Omental fat pad (tissue), 3 donors: ENCODE measurements at regions not wholly inside any gene's neighbourhood (a gene's known extent, or its start where the extent isn't known, plus 50 kb on each side); places are given as distances from the start of the nearest gene placed in this dataset.

ENCODE experiments used
- ATAC-seq: fragments of 150-250 bp; one replicate; pipeline ENCODE4 v1.9.1; 2016; ENCODE audit warnings: mild to moderate bottlenecking, moderate library complexity; ENCODE audit not compliant: low FRiP score
- DNase-seq: peaks from one replicate; pipeline ENCODE4 v3.0.0-alpha.2; 2019; ENCODE audit warnings: low spot score
- CTCF ChIP-seq, 3 donors: fragments of 450-650 bp; IDR thresholded peaks; one replicate each; pipeline ENCODE4 v1.5.1; 2016 to 2017; ENCODE audit warnings: antibody characterized with exemption in 3 of 3, mild to moderate bottlenecking in 3 of 3, moderate library complexity in 2 of 3

GRCh38 chr14:95392841-95393240 is 73.1 kb upstream of the CLMN start:
- no peak for TF ChIP-seq CTCF (IDR thresholded peaks at IDR 0.05)
- DNase-seq (no peak), ATAC-seq (no peak)

GRCh38 chr14:95391331-95391730 is 71.6 kb upstream of the CLMN start:
- no peak for ATAC-seq
- no peak for DNase-seq

GRCh38 chr14:95389471-95390011 is 69.8 kb upstream of the CLMN start:
- DNase-seq (no peak), ATAC-seq (peak; percentile 56)
- TF ChIP-seq CTCF (IDR thresholded peaks at IDR 0.05), result no peak

More at GRCh38 chr14:95391331-95391730, 71.6 kb upstream of the CLMN start:
- no peak for TF ChIP-seq CTCF (IDR thresholded peaks at IDR 0.05)

GRCh38 chr14:95388699-95389098 is 69.0 kb upstream of the CLMN start:
- no peak for DNase-seq
- no peak for TF ChIP-seq CTCF (IDR thresholded peaks at IDR 0.05)
- ATAC-seq, result no peak

GRCh38 chr14:95387826-95388445 is 68.2 kb upstream of the CLMN start:
- no peak for TF ChIP-seq CTCF (IDR thresholded peaks at IDR 0.05)
- DNase-seq (no peak), ATAC-seq (no peak)

- TF ChIP-seq CTCF (IDR thresholded peaks at IDR 0.05), result no peak
- no peak for DNase-seq
- no peak for ATAC-seq
Measured at GRCh38 chr14:95386536-95387095, 66.9 kb upstream of the CLMN start.

- TF ChIP-seq CTCF (IDR thresholded peaks at IDR 0.05), result no peak
- no peak for DNase-seq
- no peak for ATAC-seq
Measured at GRCh38 chr14:95385701-95386100, 66.0 kb upstream of the CLMN start.
